Kidney (tissue), 13 donors: ENCODE measurements at regions not wholly inside any gene's neighbourhood (a gene's known extent, or its start where the extent isn't known, plus 50 kb on each side); places are given as distances from the start of the nearest gene placed in this dataset.

Source experiments
- DNase-seq, 5 donors: peaks; one replicate each; pipeline ENCODE4 v3.0.0-alpha.2; 2013 to 2020
- FAIRE-seq: peaks from 2 replicates; lab custom pipeline; 2012; peaks lifted over from hg19 to GRCh38; lab: Jason Lieb, UNC
- H3K27ac ChIP-seq, 2 donors: one replicate each; pipeline ENCODE4 v1.7.0; 2013; ENCODE audit warnings: low read depth in 2 of 2, low read length in 2 of 2, inconsistent platforms in 1 of 2
- H3K27me3 ChIP-seq: one replicate; pipeline ENCODE4 v1.7.1; 2013; ENCODE audit warnings: low read length, inconsistent platforms; ENCODE audit not compliant: control insufficient read depth, insufficient read depth
- H3K36me3 ChIP-seq, 3 donors: one replicate each; pipeline versions ENCODE4 v1.7.0 to v1.7.1; 2013; ENCODE audit warnings: low read length in 3 of 3, control low read depth in 1 of 3, inconsistent platforms in 1 of 3; ENCODE audit not compliant: insufficient read depth in 3 of 3, control insufficient read depth in 2 of 3
- H3K4me1 ChIP-seq, 3 donors: one replicate each; pipeline versions ENCODE4 v1.7.0 to v1.7.1; 2013; ENCODE audit warnings: low read length in 3 of 3, inconsistent platforms in 1 of 3, low read depth in 1 of 3; ENCODE audit not compliant: control insufficient read depth in 2 of 3, insufficient read depth in 2 of 3
- H3K4me3 ChIP-seq, 3 donors: one replicate each; pipeline versions ENCODE4 v1.7.0 to v1.8.1; 2013; ENCODE audit warnings: low read length in 3 of 3, control low read depth in 1 of 3, inconsistent platforms in 1 of 3
- H3K9ac ChIP-seq, 3 donors: one replicate each; pipeline versions ENCODE4 v1.7.0 to v1.7.1; 2013; ENCODE audit warnings: low read length in 3 of 3, control low read depth in 1 of 3, inconsistent platforms in 1 of 3
- H3K9me3 ChIP-seq, 3 donors: one replicate each; pipeline versions ENCODE4 v1.7.0 to v1.7.1; 2013; ENCODE audit warnings: low read length in 3 of 3, control low read depth in 1 of 3, inconsistent platforms in 1 of 3; ENCODE audit not compliant: control insufficient read depth in 2 of 3, insufficient read depth in 1 of 3
- intact Hi-C: fragments of 100-400 bp; cut with DNase I; formaldehyde crosslinking; loops from one replicate; pipeline ENCODE4 v1.11.1; 2022
- TF ChIP-seq, protein P1 (sequence below): IDR thresholded peaks from 3 replicates; pipeline ENCODE4 v1.5.1; 2012; ENCODE audit warnings: mild to moderate bottlenecking, moderate library complexity, borderline replicate concordance; ENCODE audit not compliant: insufficient read depth; ENCODE audit errors: extremely low read depth
- donor health status: control.
- donor health status: control.
- donor health status: control.
- donor health status: control.
- donor health status: control.
- donor health status: DM: yes; HTN: yes; CAD: no.
- donor health status: Normal renal cell carcinoma (clear cell type).

DNA sequence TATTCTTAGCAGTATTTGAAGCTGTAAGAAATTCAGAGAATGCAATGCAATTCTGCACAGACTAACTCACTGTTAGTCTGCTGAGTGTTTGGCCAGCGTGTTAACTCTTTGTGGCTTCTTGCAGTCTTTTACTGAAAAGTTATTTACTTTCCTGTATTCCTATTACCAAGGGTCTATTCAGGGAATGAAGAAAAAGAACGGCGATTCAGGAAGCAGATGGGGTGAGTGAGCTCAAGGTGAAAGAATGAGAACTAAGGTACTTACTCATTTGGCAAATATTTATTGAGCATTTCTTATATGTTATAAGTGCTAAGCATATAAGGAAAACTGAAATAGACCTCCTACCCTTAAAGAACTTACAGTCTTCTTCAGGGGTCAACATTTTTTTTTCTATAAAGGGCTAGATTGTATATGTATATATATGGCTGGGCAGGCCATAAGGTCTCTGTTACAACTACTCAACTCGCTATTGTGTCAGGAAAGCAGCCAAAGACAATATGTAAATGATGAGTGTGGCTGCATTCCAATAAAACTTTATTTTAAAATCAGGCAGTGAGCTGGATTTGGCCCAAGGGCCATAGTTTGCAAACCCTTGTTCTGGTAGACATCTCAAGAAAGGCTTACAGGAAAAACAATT, 271.9 kb upstream of the GADL1 start:
- Histone ChIP-seq H3K9ac (no peak overlapping the region), H3K4me1 (peaks cover 0 to 2% (median 0%) of the 10 kb centered on the region in 3 donors), H3K36me3 (no peaks in the 10 kb centered on the region), H3K9me3 (no peaks in the 10 kb centered on the region), H3K4me3 (no peak overlapping the region), H3K27ac (no peak overlapping the region), H3K27me3 (no peaks in the 10 kb centered on the region)
- intact Hi-C loops = no loop called here
- no peak for FAIRE-seq
- TF ChIP-seq, protein P1, sequence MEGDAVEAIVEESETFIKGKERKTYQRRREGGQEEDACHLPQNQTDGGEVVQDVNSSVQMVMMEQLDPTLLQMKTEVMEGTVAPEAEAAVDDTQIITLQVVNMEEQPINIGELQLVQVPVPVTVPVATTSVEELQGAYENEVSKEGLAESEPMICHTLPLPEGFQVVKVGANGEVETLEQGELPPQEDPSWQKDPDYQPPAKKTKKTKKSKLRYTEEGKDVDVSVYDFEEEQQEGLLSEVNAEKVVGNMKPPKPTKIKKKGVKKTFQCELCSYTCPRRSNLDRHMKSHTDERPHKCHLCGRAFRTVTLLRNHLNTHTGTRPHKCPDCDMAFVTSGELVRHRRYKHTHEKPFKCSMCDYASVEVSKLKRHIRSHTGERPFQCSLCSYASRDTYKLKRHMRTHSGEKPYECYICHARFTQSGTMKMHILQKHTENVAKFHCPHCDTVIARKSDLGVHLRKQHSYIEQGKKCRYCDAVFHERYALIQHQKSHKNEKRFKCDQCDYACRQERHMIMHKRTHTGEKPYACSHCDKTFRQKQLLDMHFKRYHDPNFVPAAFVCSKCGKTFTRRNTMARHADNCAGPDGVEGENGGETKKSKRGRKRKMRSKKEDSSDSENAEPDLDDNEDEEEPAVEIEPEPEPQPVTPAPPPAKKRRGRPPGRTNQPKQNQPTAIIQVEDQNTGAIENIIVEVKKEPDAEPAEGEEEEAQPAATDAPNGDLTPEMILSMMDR = no peak
- DNase-seq = peak in 2 of 5 donors; percentile 51 to 78

DNA sequence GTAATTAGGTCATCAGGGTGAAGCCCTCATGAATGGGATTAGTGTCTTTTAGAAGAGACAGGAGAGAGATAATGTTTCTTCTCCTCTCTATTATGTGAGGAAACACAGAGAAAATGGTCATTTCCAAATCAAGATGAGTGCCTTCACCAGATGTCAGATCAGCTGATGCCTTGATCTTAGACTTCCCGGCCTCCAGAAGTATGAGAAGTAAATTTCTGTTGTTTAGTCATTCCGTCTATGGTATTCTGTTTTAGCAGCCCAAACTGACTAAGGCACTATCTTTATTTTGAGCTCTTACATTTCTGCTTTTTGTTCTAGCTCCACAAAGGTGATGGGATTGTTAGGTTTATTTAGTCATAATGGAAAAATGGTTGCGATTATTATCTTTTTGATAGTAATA, 273.2 kb upstream of the GADL1 start:
- TF ChIP-seq, protein P1 = no peak

DNA sequence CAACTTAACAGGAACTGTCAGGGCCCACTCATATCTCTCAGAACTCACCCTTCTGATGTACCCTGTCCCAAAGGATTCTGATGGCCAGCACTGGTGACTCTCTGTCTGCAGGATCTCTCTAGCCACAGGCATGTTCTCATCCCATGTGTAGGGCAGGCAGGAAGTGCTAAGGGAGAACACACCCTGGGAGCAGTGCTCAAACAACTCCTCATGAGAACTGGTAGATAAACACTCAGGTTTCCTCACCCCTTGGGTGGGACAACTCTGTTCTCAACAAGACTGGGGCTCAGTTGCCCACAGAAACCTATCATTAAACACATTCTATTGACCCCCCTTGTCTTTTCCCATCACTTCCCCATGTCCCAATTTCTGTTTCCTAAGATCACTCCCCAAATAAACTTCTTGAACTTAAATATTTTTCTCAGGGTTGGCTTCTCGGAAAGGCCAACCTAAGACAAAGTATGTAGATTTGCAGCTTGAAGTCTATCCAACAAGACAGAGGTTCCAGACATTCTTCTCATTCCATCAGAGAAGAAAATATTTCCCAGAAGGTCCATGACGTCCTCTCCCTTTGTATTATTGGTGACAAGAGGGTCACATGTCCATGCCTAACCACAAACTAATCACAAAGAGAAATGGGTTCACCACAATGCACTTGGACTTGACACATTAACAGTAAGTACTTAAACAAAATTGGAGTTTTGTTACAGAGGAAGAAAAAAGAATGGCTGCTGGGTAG, 276.6 kb upstream of the GADL1 start:
- Histone ChIP-seq H3K27ac (no peak overlapping the region), H3K4me3 (no peak overlapping the region), H3K9me3 (no peaks in the 10 kb centered on the region), H3K27me3 (no peaks in the 10 kb centered on the region), H3K9ac (no peak overlapping the region), H3K4me1 (no peaks in the 10 kb centered on the region), H3K36me3 (no peaks in the 10 kb centered on the region)
- intact Hi-C loops = no loop called here
- DNase-seq = peak in 2 of 5 donors; percentile 13 to 66
- no peak for FAIRE-seq
- TF ChIP-seq, protein P1 = no peak

More for the DNA sequence above, 273.2 kb upstream of the GADL1 start:
- Histone ChIP-seq H3K9me3 (no peaks in the 10 kb centered on the region), H3K27me3 (no peaks in the 10 kb centered on the region), H3K9ac (no peak overlapping the region), H3K4me1 (peaks cover 0 to 2% (median 0%) of the 10 kb centered on the region in 3 donors), H3K27ac (no peak overlapping the region), H3K4me3 (no peak overlapping the region), H3K36me3 (no peaks in the 10 kb centered on the region)
- intact Hi-C loops = no loop called here
- DNase-seq (no peak), FAIRE-seq (no peak)
